Ureter (tissue), 1 donor: ENCODE measurements at regions not wholly inside any gene's neighbourhood (a gene's known extent, or its start where the extent isn't known, plus 50 kb on each side); places are given as distances from the start of the nearest gene placed in this dataset.

Experiments used
- DNase-seq: peaks from one replicate; pipeline ENCODE4 v3.0.0-alpha.2; 2020; ENCODE audit warnings: low spot score
- donor health status: DM: yes; HTN: yes; CAD: no.

- DNase-seq: no peak
Observed at GRCh38 chr6:105651969-105652368, 249.1 kb upstream of the PREP start.

- DNase-seq: no peak
Observed at GRCh38 chr6:105650347-105650746, 247.5 kb upstream of the PREP start.

- no peak for DNase-seq
Observed at GRCh38 chr6:105649192-105649591, 246.3 kb upstream of the PREP start.

- no peak for DNase-seq
Observed at GRCh38 chr6:105648276-105648675, 245.4 kb upstream of the PREP start.

GRCh38 chr6:105646391-105646867 is 243.5 kb upstream of the PREP start:
- DNase-seq: no peak

GRCh38 chr6:105645958-105646357 is 243.1 kb upstream of the PREP start:
- DNase-seq: no peak

- DNase-seq: no peak
Observed at GRCh38 chr6:105645156-105645555, 242.3 kb upstream of the PREP start.

- DNase-seq: no peak
Observed at GRCh38 chr6:105644691-105645090, 241.8 kb upstream of the PREP start.

GRCh38 chr6:105644073-105644489 is 241.2 kb upstream of the PREP start:
- DNase-seq: no peak

GRCh38 chr6:105642708-105643107 is 239.8 kb upstream of the PREP start:
- no peak for DNase-seq

- no peak for DNase-seq
Observed at GRCh38 chr6:105641504-105641903, 238.6 kb upstream of the PREP start.

- DNase-seq: no peak
Observed at GRCh38 chr6:105639124-105639523, 236.2 kb upstream of the PREP start.

GRCh38 chr6:105633814-105634213 is 230.9 kb upstream of the PREP start:
- no peak for DNase-seq

GRCh38 chr6:105628156-105628860 is 225.4 kb upstream of the PREP start:
- DNase-seq: no peak

GRCh38 chr6:105626295-105627158 is 223.6 kb upstream of the PREP start:
- DNase-seq: no peak

GRCh38 chr6:105624021-105624420 is 221.1 kb upstream of the PREP start:
- DNase-seq: no peak

GRCh38 chr6:105622226-105622625 is 219.3 kb upstream of the PREP start:
- no peak for DNase-seq

- DNase-seq: no peak
Observed at GRCh38 chr6:105621564-105622175, 218.8 kb upstream of the PREP start.

GRCh38 chr6:105620878-105621277 is 218.0 kb upstream of the PREP start:
- DNase-seq: no peak

GRCh38 chr6:105619971-105620741 is 217.3 kb upstream of the PREP start:
- DNase-seq: no peak

GRCh38 chr6:105618247-105618646 is 215.4 kb upstream of the PREP start:
- no peak for DNase-seq

- no peak for DNase-seq
Observed at GRCh38 chr6:105616521-105616920, 213.6 kb upstream of the PREP start.
